ENCODE measurements at regions not wholly inside any gene's neighbourhood (a gene's known extent, or its start where the extent isn't known, plus 50 kb on each side); places are given as distances from the start of the nearest gene placed in this dataset. TPM values are rescaled to one million over a fixed set of nuclear protein-coding genes. Genes with fewer than 3 reads are reported as not detected.

GRCh38 chr3:98952404-98952803 is 50.9 kb upstream of the DCBLD2 start:
- no CpG with 5 or more reads among the region's 1 CpG for WGBS, 2 donors (ENCODE audit: extremely low coverage in 2 of 2, insufficient read length in 2 of 2, insufficient replicate concordance in 1 of 2)
- H2AK5ac ChIP-seq (ENCODE audit: low read depth, low read length) = no peak overlapping the region
- DNase-seq (ENCODE audit: low spot score) = no peak
- no peak overlapping the region for H3K14ac ChIP-seq (ENCODE audit: low read length)
- H3K4me3 ChIP-seq (ENCODE audit: low read length in 2 of 2) = no peak overlapping the region
- H2BK12ac ChIP-seq (ENCODE audit: low read length) = no peak overlapping the region
- no peak overlapping the region for H2BK120ac ChIP-seq (ENCODE audit: low read depth, low read length)
- H3K9ac ChIP-seq (ENCODE audit: low read depth, low read length, poor library complexity) = no peak overlapping the region
- no peak overlapping the region for H3K23ac ChIP-seq (ENCODE audit: low read depth, low read length, poor library complexity)
- no peak overlapping the region for H2BK5ac ChIP-seq (ENCODE audit: low read length)
- H3K27me3 ChIP-seq (ENCODE audit: control insufficient read depth in 3 of 3, insufficient read depth in 3 of 3, low read depth in 1 of 3, low read length in 3 of 3) = no peaks in the 10 kb centered on the region
- H3K4me1 ChIP-seq (ENCODE audit: control insufficient read depth in 2 of 2, insufficient read depth in 1 of 2, low read depth in 1 of 2, low read length in 2 of 2) = no peaks in the 10 kb centered on the region
- no peak overlapping the region for H3K27ac ChIP-seq (replicated peaks; ENCODE audit: low read length)
- H4K91ac ChIP-seq (ENCODE audit: low read depth, low read length, poor library complexity) = no peak overlapping the region
- H3K79me1 ChIP-seq (ENCODE audit: low read depth, low read length) = no peaks in the 10 kb centered on the region
- no peak overlapping the region for H4K8ac ChIP-seq (ENCODE audit: low read depth, low read length)
- H2BK15ac ChIP-seq (ENCODE audit: low read length) = no peak overlapping the region
- no peak overlapping the region for H3K4ac ChIP-seq (ENCODE audit: low read length)
- H3K9me3 ChIP-seq (replicated peaks in 1 of 2; ENCODE audit: control insufficient read depth in 2 of 2, insufficient read depth in 1 of 2, low read depth in 1 of 2, low read length in 2 of 2) = no peaks in the 10 kb centered on the region
- H3K36me3 ChIP-seq (replicated peaks in 1 of 2; ENCODE audit: control insufficient read depth in 2 of 2, insufficient read depth in 2 of 2, low read length in 2 of 2) = no peaks in the 10 kb centered on the region
- no peak overlapping the region for H3K4me2 ChIP-seq (ENCODE audit: insufficient read depth, low read length, poor library complexity, severe bottlenecking)
- peak overlapping the region; percentile 2 for H2AFZ ChIP-seq (ENCODE audit: low read length)
- no peak overlapping the region for H3K18ac ChIP-seq (ENCODE audit: low read length)

Small RNA genes lying in the stretch of these regions (small RNA-seq; reads per million reads assigned to genes)
- gene AC107297.1 (ENCODE audit: insufficient read depth) (not detected), gene RF00066 (ENCODE audit: insufficient read depth) (not detected)
